Mucosa of descending colon (tissue), 3 donors: ENCODE measurements at regions not wholly inside any gene's neighbourhood (a gene's known extent, or its start where the extent isn't known, plus 50 kb on each side); places are given as distances from the start of the nearest gene placed in this dataset.

Experiments used
- ATAC-seq: fragments of 200-7000 bp; cut with Tn5 transposase; one replicate; pipeline ENCODE4 v1.9.1; 2020; ENCODE audit warnings: mild to moderate bottlenecking, moderate library complexity
- DNase-seq, 3 donors: peaks; one replicate each; pipeline ENCODE4 v3.0.0-alpha.2; 2020
- H3K36me3 ChIP-seq: fragments of 200-600 bp; one replicate; pipeline ENCODE4 v1.8.0; 2021; ENCODE audit warnings: low read depth, mild to moderate bottlenecking
- H3K4me1 ChIP-seq: fragments of 200-600 bp; one replicate; pipeline ENCODE4 v1.8.0; 2021; ENCODE audit warnings: low read depth, mild to moderate bottlenecking
- H3K4me3 ChIP-seq: fragments of 200-600 bp; one replicate; pipeline ENCODE4 v1.8.0; 2021; ENCODE audit warnings: mild to moderate bottlenecking
- H3K9me3 ChIP-seq: fragments of 200-600 bp; one replicate; pipeline ENCODE4 v1.8.0; 2021; ENCODE audit warnings: mild to moderate bottlenecking
- intact Hi-C, 2 donors: fragments of 100-400 bp; cut with DNase I in 1 of 2; cut with micrococcal nuclease in 1 of 2; formaldehyde crosslinking; loops; one replicate each; pipeline versions ENCODE4 v1.11.0 to v1.11.1; 2022; cut with DNase I, micrococcal nuclease
- TF ChIP-seq, protein P1 (sequence below): fragments of 200-600 bp; IDR thresholded peaks from one replicate; pipeline ENCODE4 v1.8.0; 2022; ENCODE audit warnings: antibody characterized with exemption, mild to moderate bottlenecking
- donor health status: DM: no; HTN: no; CAD: no; lungs with moderate emphysema.
- donor health status: DM: no; HTN: no; CAD: no.
- donor health status: DM: no; HTN: yes; CAD: no.

DNA sequence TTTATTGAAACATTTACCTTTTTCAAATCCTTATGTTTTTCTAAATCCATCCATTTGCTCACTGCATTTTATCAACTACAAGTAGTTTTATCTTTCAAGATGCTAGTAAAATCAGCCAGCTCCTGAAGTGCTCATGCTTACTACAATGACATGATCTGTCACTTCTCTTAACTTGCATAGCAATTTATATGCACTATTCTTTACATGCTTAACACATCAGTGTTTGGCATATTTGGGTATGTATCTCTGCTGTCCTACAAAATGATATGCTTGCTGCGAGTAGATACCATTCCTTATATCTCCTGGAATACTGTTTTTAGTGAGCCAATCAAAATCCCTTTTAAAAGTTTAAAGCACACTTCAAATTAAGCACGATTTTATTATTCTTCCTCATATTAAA, 2726.8 kb downstream of the PCDH7 start:
- TF ChIP-seq, protein P1, sequence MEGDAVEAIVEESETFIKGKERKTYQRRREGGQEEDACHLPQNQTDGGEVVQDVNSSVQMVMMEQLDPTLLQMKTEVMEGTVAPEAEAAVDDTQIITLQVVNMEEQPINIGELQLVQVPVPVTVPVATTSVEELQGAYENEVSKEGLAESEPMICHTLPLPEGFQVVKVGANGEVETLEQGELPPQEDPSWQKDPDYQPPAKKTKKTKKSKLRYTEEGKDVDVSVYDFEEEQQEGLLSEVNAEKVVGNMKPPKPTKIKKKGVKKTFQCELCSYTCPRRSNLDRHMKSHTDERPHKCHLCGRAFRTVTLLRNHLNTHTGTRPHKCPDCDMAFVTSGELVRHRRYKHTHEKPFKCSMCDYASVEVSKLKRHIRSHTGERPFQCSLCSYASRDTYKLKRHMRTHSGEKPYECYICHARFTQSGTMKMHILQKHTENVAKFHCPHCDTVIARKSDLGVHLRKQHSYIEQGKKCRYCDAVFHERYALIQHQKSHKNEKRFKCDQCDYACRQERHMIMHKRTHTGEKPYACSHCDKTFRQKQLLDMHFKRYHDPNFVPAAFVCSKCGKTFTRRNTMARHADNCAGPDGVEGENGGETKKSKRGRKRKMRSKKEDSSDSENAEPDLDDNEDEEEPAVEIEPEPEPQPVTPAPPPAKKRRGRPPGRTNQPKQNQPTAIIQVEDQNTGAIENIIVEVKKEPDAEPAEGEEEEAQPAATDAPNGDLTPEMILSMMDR: no peak
- intact Hi-C loops: no loop called here
- Histone ChIP-seq H3K36me3 (no peaks in the 10 kb centered on the region), H3K4me3 (no peak overlapping the region), H3K9me3 (peaks cover 20% of the 10 kb centered on the region), H3K4me1 (no peaks in the 10 kb centered on the region)
- ATAC-seq (no peak), DNase-seq (no peak)

DNA sequence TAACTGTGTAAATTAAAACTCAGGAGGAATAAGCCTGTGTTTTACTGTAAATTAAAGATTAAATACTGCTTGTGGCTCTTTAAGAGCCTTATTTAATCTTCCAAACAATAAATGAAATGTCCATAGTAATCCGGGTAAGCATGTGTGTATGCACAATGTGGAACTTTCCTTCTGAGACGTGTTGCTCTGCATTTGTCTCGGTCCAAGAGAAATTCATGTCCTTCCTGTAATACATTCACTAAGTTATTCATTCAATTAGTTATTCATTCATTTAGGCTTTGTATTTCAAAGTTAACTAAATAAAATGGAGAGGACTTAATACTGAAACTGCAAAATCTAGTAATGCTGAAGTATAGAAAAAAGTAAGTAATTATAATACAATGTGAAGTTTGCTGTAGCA, 2728.8 kb downstream of the PCDH7 start:
- peaks cover 25% of the 10 kb centered on the region for H3K9me3 ChIP-seq
- TF ChIP-seq, protein P1: no peak
- H3K4me3 ChIP-seq: no peak overlapping the region
- intact Hi-C loops: no loop called here
- H3K4me1 ChIP-seq: no peaks in the 10 kb centered on the region
- DNase-seq (no peak), ATAC-seq (no peak)
- no peaks in the 10 kb centered on the region for H3K36me3 ChIP-seq

DNA sequence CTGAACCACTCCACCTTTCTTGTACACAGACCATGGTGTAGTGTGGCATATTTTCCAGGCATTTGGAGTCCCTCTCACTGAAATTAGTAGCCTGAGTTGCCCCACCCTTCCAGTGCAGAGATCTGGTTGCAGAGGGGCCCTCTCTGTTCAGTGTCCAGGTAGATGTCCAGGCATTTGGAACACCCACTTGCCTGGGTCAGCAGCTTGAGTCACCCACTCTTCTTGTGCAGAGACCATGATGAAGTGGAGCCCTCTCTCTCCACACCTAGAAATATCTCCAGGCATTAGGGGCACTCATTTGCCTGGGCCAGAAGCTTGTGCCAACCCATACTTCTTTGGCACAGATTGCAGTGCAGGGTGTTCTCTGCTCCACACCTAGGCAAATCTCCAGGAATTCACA, 2733.3 kb downstream of the PCDH7 start:
- ATAC-seq: no peak
- H3K4me3 ChIP-seq: no peak overlapping the region
- no peaks in the 10 kb centered on the region for H3K36me3 ChIP-seq
- peaks cover 29% of the 10 kb centered on the region for H3K9me3 ChIP-seq
- no peak for DNase-seq
- TF ChIP-seq, protein P1: no peak
- intact Hi-C loops: no loop called here
- no peaks in the 10 kb centered on the region for H3K4me1 ChIP-seq

DNA sequence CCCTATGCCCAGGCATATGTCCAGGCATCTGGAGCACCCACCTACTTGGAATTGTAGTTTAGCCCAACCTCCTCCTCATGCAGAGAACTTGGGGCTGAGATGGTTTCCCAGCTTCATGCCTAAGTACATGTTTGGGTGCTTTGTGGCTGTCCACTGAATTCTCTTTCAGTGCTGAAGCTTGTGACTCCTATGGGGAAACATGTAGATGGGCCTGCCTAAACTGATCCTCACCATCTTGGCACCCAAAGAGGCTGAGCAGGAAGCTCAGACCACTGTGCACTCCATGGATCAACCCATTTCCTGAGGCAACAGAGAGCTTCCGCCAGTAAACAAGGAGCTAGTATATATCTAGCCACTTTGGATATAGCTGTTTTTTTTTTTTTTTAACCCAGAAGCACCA, 2733.7 kb downstream of the PCDH7 start:
- intact Hi-C loops: no loop called here
- Histone ChIP-seq H3K4me1 (no peaks in the 10 kb centered on the region), H3K4me3 (no peak overlapping the region), H3K36me3 (no peaks in the 10 kb centered on the region), H3K9me3 (peaks cover 29% of the 10 kb centered on the region)
- TF ChIP-seq, protein P1: no peak
- ATAC-seq (no peak), DNase-seq (no peak)

DNA sequence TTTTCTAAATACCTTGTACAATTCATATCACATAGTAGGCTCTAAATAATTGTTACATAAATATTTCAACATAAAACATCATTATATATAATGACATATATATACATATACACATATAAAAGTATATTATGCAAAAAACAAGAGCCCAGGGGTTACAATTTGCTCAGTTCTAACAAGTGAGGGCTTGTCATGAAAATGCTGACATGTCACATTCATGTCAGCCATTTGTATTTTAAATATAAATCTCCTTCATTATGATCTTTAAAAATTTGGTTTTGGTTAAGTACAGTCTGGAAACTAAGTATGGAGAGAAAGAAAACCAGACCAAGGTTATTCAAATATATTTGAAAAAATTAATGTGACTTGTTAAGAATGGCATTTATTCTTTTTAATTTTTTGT, 2745.4 kb downstream of the PCDH7 start:
- ATAC-seq (no peak), DNase-seq (no peak)
- intact Hi-C loops: no loop called here
- H3K4me1 ChIP-seq: no peaks in the 10 kb centered on the region
- H3K4me3 ChIP-seq: no peak overlapping the region
- TF ChIP-seq, protein P1: no peak
- H3K9me3 ChIP-seq: peaks cover 20% of the 10 kb centered on the region
- no peaks in the 10 kb centered on the region for H3K36me3 ChIP-seq

DNA sequence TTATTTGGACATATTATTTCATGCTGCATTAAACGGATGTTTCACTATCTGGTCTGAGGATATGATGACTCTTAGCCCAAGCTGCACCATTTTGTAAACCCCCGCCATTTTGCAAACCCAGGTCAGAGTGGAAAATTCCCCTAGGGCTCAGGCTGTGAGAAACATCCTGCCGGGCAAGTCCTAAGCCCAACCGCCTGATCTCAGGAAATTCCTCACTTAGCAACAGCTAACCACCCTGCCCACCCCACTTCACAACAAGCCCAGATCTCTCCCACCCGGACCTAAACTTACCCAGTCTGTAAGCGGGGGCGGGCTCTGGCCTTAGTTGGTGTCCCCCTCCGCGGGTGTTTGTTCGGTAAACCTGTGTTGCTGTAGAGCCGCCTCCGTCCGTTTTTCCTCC, 2747.1 kb downstream of the PCDH7 start:
- H3K4me3 ChIP-seq: no peak overlapping the region
- DNase-seq (no peak), ATAC-seq (no peak)
- H3K9me3 ChIP-seq: peaks cover 30% of the 10 kb centered on the region
- no peaks in the 10 kb centered on the region for H3K36me3 ChIP-seq
- intact Hi-C loops: no loop called here
- H3K4me1 ChIP-seq: no peaks in the 10 kb centered on the region
- TF ChIP-seq, protein P1: no peak
